Mesothelial cell of epicardium (in vitro differentiated cells): ENCODE measurements at regions not wholly inside any gene's neighbourhood (a gene's known extent, or its start where the extent isn't known, plus 50 kb on each side); places are given as distances from the start of the nearest gene placed in this dataset.

ENCODE experiments used
- DNase-seq, 2 experiments: peaks; one replicate each; pipeline ENCODE4 v3.0.0; 2021; ENCODE audit warnings: low spot score in 2 of 2; ENCODE audit not compliant: unreplicated experiment in 2 of 2
- H3K27ac Mint-ChIP-seq: 2 replicates; pipeline ENCODE4 v1.8.0; 2021; ENCODE audit warnings: mixed read lengths
- H3K27me3 Mint-ChIP-seq: 2 replicates; pipeline ENCODE4 v1.8.0; 2021; ENCODE audit warnings: low read depth, mixed read lengths
- H3K36me3 Mint-ChIP-seq: 2 replicates; pipeline ENCODE4 v1.8.0; 2021; ENCODE audit warnings: mixed read lengths
- H3K4me1 Mint-ChIP-seq: 2 replicates; pipeline ENCODE4 v1.8.0; 2021; ENCODE audit warnings: mixed read lengths
- H3K4me3 Mint-ChIP-seq: 2 replicates; pipeline ENCODE4 v1.8.0; 2021; ENCODE audit warnings: mild to moderate bottlenecking, moderate library complexity, mixed read lengths
- H3K9me3 Mint-ChIP-seq: 2 replicates; pipeline ENCODE4 v1.8.0; 2021; ENCODE audit warnings: mixed read lengths
- TF ChIP-seq, protein P1 (sequence below): fragments of 200-600 bp; sonication (generic); IDR thresholded peaks from one replicate; pipeline ENCODE4 v1.5.0; 2021; ENCODE audit warnings: antibody characterized with exemption; ENCODE audit not compliant: unreplicated experiment

DNA sequence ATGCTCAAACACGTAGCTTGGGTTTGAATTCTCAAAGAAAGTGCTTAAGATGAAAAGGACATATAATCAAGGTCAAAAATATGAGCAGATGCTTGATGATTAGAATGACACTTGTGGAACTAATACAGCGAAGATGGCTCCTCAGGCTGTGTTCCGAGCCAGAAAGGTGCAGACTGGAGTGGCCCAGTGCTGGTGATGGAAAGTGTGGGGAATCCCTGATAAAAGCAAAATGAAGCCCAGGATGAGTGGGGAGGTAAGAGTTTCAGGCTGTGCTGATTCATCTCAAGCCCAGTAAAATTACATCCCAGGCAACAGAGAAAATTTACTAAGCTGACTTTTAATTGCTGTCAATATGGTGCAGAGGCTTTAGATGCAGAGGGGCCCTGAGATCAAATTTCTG, 77.8 kb upstream of the IKZF1 start:
- DNase-seq: no peak
- no peak overlapping the region for H3K4me3 Mint-ChIP-seq
- TF ChIP-seq, protein P1, sequence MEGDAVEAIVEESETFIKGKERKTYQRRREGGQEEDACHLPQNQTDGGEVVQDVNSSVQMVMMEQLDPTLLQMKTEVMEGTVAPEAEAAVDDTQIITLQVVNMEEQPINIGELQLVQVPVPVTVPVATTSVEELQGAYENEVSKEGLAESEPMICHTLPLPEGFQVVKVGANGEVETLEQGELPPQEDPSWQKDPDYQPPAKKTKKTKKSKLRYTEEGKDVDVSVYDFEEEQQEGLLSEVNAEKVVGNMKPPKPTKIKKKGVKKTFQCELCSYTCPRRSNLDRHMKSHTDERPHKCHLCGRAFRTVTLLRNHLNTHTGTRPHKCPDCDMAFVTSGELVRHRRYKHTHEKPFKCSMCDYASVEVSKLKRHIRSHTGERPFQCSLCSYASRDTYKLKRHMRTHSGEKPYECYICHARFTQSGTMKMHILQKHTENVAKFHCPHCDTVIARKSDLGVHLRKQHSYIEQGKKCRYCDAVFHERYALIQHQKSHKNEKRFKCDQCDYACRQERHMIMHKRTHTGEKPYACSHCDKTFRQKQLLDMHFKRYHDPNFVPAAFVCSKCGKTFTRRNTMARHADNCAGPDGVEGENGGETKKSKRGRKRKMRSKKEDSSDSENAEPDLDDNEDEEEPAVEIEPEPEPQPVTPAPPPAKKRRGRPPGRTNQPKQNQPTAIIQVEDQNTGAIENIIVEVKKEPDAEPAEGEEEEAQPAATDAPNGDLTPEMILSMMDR: no peak
- H3K27me3 Mint-ChIP-seq: no peaks in the 10 kb centered on the region
- no peak overlapping the region for H3K27ac Mint-ChIP-seq
- peaks cover 27% of the 10 kb centered on the region for H3K9me3 Mint-ChIP-seq
- H3K4me1 Mint-ChIP-seq: peaks cover 7% of the 10 kb centered on the region
- H3K36me3 Mint-ChIP-seq: no peaks in the 10 kb centered on the region

DNA sequence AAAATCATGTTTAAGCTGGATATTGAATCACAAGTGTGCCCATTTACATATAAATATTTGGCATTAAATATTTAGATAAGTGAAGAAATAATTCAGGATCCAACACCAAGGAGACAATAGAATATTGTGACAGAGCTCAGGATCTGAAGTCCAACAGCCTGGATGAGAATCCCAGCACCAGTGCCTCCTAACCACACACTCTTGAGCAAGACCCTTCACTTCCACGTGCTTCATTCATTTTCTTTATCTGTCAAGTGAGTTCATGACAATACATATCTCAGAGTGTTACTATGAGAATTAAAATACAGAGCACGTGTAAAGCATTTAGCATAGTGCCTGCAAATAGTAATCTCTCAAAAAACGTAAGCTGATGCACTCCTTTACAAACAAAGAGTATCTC, 78.4 kb upstream of the IKZF1 start:
- Mint-ChIP-seq H3K4me1 (peaks cover 7% of the 10 kb centered on the region), H3K27me3 (no peaks in the 10 kb centered on the region), H3K36me3 (no peaks in the 10 kb centered on the region), H3K27ac (no peak overlapping the region), H3K4me3 (no peak overlapping the region), H3K9me3 (peaks cover 31% of the 10 kb centered on the region)
- no peak for DNase-seq
- TF ChIP-seq, protein P1: no peak

DNA sequence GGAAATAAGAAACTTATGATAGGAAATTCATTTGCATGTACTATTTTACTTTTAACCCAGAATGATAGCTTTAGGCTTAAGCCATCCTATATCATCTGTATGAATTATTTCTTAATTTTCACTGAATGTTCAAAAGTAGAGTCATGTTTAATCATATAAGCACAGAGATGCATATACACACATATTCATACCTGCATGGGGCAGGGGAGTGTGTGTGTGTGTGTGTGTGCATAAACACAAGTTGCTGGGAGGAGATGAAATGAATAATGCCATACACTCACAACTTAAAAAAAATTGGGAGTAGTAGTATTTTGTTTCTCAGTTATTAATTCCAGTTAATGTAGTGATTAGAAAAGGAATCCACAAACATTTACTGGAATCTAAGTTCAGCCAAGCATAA, 83.1 kb upstream of the IKZF1 start:
- Mint-ChIP-seq H3K9me3 (peaks cover 21% of the 10 kb centered on the region), H3K27ac (no peak overlapping the region), H3K4me1 (peaks cover 7% of the 10 kb centered on the region), H3K27me3 (peaks cover 5% of the 10 kb centered on the region), H3K36me3 (no peaks in the 10 kb centered on the region), H3K4me3 (no peak overlapping the region)
- TF ChIP-seq, protein P1: no peak
- no peak for DNase-seq

DNA sequence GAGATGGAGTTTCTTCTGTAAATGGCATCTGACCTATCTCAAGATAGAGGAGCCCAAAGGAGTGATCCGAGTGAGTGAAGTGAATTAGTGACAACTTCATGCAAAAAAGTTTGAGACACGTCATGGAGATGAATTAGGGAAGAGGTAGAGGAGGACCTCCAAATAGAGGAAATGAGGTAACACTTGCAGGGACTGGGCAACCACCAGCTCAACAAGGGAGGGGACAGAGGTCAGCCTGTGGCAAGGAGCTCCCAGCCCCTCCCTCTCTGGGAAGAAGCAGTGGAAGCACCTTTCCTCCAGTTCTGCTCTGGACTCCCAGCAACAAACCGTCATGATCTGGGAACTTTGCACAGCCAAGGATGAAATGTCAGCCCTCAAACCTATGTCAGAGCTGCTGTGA, 83.5 kb upstream of the IKZF1 start:
- Mint-ChIP-seq H3K9me3 (peaks cover 21% of the 10 kb centered on the region), H3K4me3 (no peak overlapping the region)

DNA sequence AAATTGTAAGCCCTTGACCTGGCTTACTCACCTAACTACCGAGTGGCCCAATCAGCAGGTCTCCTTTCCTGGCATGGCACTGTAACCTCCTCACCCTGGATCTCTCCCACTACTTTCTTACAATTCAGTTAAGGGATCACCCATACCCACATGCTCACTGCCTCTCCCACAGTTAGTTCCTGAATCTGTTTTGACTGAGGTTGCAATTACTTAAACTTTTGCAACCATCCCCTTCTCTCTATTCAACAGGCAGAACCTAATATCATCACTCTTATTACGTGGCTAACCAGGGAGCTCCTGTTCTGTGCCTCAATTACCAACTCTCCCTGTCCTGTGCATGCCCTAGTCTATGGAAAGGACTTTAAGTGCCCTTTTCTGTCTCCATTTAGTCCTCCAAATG, 84.2 kb upstream of the IKZF1 start:
- Mint-ChIP-seq H3K27ac (no peak overlapping the region), H3K4me1 (peaks cover under 1% of the 10 kb centered on the region), H3K9me3 (peaks cover 21% of the 10 kb centered on the region), H3K36me3 (no peaks in the 10 kb centered on the region), H3K27me3 (peaks cover 12% of the 10 kb centered on the region), H3K4me3 (no peak overlapping the region)
- TF ChIP-seq, protein P1: no peak
- DNase-seq: no peak

More for the DNA sequence above, 83.5 kb upstream of the IKZF1 start:
- peaks cover 7% of the 10 kb centered on the region for H3K4me1 Mint-ChIP-seq
- H3K36me3 Mint-ChIP-seq: no peaks in the 10 kb centered on the region
- H3K27me3 Mint-ChIP-seq: peaks cover 5% of the 10 kb centered on the region
- DNase-seq: no peak
- no peak overlapping the region for H3K27ac Mint-ChIP-seq
- TF ChIP-seq, protein P1: no peak

DNA sequence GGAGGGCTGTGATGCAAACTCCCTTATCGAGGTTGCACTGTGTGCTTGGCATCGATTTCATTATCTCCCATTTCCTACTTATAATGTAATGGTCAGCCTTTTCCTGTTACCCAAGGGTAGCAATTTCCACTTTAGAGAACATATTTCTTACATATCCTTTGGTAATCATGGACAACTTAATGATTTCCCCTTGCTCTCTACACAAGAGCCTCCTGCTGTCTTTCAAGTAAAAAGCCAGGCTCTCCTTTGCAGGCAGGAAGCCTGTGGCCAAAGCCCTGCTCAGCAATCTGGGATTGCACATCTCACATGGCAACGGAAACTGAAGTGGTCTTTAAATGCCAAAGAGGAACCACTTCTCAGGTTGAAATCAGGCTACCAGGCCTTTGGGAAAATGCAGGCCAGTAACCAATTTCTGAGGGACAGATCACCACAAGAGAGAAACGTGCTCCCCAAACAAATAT, 86.7 kb upstream of the IKZF1 start:
- TF ChIP-seq, protein P1: no peak
- Mint-ChIP-seq H3K9me3 (peaks cover 16% of the 10 kb centered on the region), H3K36me3 (no peaks in the 10 kb centered on the region), H3K4me3 (no peak overlapping the region), H3K4me1 (no peaks in the 10 kb centered on the region), H3K27me3 (peaks cover 20% of the 10 kb centered on the region), H3K27ac (no peak overlapping the region)
- no peak for DNase-seq
